Hematopoietic multipotent progenitor cell treated with erythropoietin and hydrocortisone succinate and interleukin-3 and kit ligand, for 4 days (in vitro differentiated cells): ENCODE measurements at regions not wholly inside any gene's neighbourhood (a gene's known extent, or its start where the extent isn't known, plus 50 kb on each side); places are given as distances from the start of the nearest gene placed in this dataset.

Experiments
- DNase-seq: peaks from one replicate; pipeline ENCODE4 v3.0.0-alpha.2; 2015

DNA sequence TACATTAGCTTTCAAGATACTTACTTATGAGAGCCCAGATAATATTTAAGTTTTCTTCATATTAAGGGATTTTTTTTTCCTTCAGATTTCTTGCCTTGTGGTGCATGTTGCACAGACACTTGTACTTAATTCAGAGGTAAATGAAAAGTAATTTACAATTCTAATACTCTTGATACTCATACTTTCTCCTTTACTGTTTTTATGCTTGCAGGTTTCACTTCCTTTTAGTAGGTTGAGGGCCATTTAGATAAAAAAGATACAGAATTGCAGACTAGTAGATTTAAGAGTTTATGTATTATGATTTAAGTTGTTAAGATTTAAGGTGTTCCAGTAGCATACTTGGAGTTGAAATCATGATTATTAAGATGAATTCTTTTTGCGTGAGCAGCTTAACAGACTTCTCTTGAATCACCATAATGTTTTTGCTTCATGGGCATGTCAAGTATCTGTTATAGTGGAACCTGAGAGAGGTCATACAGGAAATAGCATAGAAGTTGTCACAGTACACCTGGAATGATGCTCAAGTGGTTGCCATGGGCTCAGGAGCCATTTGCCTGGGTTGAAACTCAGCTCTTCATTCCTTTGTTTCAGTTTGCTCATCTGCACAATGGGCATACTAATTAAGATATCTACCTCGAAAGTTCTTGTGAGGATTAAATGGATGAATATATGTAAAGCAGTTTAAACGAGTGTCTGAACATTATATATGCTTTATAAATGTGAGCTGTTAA, 174.8 kb upstream of the PRPS1L1 start:
- DNase-seq: no peak

DNA sequence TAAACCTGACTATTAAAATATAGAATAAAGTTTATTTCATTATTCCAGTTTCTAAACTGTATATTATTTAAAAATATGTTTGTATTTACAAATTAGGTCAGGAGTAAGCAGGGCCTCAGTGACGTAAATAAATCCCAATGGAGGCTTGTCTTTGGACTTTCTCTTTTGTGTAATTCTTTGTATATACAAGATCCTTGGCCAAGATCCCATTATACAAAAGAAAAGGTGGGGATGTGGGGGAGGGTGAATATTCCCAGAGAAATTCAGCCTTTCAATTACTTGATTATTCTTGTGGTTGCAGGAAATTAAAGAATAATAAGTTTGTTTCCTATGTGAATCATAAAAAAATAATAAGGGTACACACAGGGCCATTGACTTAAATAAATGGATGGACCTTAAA, 178.7 kb upstream of the PRPS1L1 start:
- DNase-seq: no peak

DNA sequence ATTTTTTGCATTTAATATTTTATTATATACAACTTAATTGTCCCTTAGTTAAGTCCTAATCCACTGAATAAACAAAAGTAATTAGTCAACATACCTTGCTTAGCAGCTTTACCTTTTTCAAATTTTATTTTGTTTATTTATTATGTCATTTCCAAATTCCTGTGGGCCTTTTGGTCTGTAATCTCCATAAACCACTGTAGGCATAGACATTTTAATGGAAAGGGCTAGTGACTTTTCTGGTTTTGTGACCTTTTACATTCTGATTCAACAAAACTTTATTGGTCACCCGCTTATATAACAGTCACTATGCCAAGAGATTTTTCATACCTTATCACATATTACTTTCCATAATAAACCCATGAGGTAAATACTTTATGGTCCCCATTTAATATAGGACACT, 181.3 kb upstream of the PRPS1L1 start:
- DNase-seq: no peak

DNA sequence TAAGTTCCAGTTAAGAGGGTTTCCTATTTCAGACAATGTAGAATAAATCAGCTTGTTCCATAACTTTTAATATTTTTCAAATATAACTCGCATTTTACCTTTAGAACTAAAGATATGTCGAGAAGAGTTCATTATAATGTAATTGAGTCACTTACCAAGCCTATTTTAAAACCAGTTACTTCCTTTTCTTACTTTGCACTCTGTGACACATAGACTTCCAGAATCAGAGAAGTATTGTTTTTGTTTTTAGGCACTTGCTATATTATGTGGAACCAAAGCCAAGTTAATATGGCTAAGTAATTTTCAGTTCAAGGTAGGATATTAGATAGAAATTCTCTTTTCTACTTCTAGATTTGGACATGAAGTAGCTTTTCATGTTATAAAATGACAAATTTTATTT, 182.7 kb upstream of the PRPS1L1 start:
- DNase-seq: no peak

DNA sequence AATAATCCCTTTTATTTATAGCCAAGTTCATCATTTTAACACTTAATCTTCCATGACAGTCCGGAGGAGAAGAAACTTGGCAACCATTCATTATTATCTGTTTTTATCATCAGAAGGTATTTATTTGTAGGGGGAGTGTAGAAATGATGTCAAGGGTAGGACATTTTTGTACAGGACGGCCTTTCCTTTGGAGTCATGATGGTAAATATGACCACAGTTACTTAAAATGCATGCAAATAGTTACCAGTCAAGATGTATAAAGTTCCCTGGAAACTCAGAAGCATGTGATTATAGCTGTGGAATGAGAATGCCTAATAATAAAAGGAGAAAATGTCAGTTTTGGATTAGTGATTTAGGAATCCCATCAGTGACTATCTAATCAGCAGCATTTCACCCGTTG, 183.1 kb upstream of the PRPS1L1 start:
- no peak for DNase-seq

DNA sequence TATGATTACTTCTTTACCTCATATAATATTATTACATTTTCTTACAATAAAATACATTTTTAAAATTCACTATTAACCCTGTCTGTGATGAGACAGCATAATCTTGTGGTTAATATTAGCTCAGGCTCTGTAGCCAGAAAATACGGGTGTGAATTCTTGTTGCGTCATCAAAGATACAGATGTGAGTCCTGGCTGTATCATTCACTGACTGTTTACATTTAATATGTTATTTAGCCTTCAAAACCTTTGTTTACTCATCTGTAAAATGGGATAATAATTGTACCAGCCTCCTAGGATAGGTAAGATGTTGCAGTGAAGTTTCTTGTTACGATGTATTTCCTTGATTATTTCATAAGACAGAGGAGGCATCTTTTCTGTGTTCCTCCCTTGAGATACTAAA, 184.7 kb upstream of the PRPS1L1 start:
- DNase-seq: peak; percentile 13

DNA sequence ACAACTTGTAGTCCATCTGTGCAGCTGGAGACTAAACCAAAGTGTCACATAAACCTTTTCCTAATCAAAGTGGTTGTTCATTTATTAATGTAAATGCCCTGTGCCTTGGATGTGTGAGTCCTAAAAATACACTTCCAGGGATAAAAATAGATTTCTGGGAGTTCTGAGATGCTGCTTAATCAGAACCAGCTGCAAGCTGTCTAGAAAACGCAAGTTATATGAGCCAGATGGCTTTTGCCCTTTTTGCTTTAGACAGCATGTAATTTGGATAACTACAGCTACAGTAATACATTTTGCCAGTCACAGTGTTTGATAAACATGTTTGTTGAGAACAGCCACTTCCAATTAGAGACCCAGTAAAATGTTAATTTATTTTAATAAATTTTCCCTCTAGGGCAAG, 185.1 kb upstream of the PRPS1L1 start:
- DNase-seq: no peak

DNA sequence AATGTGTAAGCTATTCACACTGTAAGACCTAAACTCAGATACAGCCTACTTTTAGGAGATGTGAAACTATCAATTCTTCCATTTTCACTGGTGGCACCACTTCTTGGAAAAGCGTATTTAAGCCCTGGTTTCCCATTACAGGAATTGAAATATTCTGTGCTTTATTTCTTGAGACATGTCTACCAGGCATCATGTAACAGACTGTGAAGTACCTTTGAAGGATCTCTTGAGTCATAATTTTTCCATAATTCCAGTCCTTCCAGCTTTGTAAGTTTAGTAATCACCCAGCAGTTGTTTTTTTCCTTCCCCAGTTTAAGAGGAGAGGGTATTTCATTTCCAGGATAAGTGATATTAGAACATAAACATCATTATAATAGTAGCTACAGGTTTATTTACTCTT, 186.0 kb upstream of the PRPS1L1 start:
- DNase-seq: no peak

DNA sequence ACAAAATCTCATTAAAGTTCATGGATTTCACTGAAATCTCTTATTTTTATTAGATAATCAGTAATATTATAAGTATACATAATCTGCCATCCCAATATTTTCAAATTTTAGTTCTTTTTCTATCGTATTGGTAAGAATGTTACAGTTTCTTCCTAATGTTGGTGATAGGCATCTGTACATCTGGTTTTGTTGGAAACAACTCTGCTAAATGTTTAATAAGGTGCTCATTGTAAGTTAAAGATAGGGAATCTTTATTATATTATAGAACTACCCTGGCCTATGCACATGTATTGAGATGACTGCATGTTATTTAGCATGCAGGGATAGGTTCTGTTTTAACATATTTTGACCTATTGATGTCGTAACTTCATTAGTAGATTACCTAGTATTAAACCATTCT, 188.6 kb upstream of the PRPS1L1 start:
- no peak for DNase-seq

DNA sequence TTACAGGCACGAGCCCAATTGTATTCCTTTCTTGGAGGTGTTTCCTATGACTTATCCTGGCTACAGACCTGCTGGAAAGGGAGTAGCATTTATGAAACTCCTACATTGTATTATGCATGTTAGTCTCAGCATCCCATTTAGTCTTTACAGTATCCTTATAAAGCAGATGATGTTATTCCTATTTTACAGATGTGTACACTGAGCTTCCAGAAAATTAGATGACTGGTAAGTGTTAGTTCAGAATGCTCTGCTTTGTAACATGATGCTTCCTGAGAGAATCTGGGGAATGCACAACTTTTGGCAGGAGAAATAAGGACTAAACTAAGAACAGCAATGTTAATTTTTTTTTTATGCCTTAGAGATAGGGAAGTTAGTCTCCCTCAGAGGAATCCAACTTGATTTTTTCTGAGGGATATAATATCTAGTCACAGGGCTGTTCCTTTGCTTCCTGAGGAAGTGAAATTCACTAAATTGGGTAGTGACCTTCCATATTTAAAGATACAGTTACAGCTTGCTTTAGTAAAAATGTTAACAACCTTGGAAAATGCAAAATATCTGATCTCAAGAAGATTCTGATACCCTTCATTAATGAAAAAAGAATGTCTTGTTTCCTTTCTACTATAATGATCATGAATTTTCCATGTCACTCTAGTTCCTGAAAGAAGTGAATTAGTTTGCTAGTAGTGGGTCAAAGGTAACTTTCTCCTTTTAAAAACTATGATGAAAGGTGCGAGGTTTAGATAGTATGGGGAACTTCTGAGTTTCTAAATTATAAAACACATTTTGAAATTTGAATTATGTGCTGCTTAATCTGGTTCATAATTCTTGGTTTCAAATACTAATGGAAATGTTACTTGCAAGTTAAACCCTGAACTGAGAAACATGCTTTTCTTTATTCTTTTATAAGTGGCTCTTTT, 194.0 kb upstream of the PRPS1L1 start:
- DNase-seq: peak; percentile 15

DNA sequence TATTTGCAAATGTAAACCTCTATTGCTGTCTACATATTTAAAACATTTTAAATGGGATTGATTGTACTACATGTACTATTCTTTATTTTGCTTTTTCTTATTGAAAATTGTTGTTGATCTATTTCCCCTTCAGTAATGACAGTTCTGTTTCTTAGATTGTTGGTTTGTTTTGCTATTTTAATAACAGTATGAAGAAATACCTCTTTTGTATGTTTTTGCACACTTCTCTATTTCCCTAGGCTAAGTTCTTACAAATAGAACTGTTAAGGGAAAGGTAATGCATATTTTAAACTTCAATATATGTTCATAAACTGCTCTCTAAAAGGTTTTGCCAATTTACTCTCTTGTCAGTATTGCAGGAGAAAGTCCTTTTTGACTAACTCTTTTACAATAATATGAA, 195.0 kb upstream of the PRPS1L1 start:
- DNase-seq: peak; percentile 5

DNA sequence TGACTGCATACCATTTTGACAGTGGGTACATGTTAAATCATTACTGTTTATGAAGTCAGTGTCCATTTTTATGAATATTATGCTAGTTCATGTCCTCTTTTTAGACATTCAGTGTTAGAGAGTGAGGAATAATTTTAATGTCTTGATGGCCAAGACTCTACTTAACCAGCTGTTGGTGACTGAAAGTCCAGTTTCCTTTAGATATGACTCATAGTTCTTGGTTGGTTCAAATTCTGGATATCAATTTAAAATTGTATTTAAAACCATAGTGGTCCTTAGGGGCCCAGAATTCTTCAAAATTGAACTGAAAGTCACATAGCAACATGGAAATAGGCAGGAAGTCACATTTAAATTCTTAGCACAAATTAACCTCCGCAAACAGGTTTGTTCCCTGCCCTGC, 196.5 kb upstream of the PRPS1L1 start:
- DNase-seq: no peak

DNA sequence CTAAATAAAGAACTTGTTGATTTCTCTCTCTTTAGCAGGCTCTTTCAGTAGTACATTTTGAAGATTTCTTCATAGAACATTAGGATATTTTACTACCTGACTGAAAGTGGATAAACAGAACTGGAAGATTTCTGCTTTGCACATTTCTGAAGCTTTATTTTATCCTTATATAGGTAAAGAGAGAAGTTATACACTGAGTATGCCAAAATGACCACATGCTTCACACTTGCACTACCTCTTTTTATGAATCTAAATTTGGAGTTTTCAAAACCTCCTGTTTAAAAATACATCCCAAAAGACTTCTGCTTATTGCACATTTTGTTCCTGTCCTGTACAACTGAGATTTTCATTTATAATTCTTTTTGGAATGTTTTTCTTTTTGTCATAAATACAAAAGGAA, 197.4 kb upstream of the PRPS1L1 start:
- DNase-seq: peak; percentile 27

DNA sequence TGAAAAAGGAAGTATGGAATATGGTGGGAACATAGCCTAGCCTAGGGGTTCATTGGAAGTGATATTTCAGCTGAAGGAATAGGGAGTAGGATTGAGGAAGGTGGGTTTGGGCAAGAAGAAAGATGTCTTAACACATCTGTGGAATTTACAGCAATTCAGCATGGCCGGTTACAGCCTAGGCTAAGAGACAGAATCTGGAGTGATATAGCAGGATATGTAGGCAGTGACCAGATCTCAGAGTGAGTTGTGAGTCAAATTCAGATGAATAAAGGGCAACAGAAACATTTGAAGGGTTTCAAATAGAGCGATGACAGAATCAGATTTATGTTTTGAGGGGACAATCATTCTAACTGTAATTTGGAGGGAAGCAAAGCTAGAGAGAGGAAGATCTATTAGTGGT, 199.0 kb upstream of the PRPS1L1 start:
- no peak for DNase-seq

DNA sequence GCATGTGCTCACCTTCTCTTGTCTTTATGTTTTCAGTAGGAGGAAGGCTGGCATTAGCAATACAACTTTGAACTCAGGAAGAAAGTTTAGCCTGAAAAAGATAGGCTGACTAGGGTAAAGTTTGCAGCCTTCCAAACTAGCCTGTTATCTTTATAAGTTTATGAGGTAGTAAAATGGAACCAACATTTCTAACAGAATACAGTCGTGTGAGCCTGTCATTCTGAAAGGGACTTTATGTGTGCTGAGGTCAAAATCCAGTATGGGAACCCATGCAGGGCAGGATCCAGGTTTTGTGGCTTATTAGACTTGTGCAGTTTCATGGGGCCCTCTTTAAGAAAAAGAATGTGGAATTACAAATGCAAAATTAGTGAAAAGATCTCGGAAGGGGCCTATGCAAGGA, 201.0 kb upstream of the PRPS1L1 start:
- no peak for DNase-seq

DNA sequence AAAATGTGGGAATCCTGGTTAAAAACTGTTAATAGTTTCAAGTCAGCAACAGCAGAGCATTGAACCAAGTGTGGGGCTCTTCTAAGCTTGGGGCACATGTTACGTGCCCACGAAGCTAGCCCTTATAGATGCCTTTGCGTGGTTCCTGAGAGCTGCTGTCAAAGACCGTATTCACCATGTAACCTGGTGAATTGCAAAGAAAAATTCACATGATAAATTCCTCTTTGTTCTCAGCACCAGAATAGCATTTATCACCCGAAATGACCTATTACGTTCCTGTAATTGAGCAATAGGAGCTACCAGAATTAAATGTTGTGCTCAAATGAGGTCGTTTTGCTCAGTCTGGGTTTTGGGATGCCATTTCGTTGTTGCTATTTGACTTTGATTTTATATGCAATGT, 202.6 kb upstream of the PRPS1L1 start:
- DNase-seq: no peak

DNA sequence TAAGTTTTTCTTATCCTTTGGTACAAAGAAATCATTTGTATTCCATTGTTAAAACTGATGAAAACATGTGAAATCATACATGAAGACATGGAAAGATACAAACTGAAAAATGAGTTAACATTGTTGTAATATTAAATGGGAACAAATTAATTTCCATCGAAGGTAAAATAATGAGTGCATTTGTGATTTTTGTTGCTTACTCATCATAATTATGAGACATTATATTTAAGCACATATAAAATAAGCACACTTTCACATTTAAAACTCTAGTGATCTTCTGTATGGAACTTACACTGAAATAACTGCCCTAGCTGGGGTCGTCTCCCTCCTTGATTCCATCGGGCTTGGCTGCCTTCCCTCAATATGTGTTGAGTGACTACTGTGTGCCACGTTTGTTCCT, 204.2 kb upstream of the PRPS1L1 start:
- no peak for DNase-seq

DNA sequence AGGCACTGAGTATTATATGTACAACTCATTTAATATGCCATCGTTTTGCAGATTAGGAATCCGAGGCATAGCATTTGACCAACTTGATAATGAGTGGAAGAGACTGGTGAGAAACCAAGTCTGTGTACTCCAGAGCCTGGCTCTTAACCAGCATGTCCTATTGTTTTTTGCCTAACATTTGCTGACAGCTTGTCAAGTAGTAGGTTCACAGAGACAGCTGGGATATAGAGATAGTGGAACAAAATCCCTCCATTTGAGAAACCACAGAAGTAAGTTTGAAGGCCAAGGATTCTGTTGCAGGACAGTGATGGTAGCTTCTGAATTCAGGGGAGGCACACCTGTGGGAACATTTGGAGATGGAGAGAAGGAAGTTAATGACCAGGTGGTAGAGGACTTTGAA, 206.9 kb upstream of the PRPS1L1 start:
- DNase-seq: no peak

DNA sequence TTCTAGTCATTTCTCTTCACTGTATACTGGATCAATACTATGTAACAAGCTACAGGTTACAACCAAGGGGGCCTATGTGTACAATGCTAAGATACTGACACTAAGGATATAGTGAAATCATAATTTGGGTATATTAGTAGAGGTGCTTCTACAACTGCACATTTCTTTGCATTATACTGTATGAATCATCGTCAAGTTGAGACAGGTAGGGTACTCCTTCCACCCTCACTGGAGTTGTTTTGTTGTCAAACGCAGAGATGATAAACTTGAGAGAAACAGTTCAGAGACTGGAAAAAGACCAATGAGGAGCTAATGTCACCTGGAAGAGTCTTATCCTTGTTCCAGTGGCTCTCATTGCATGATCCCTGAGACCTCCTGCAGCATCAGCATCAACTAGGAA, 208.2 kb upstream of the PRPS1L1 start:
- no peak for DNase-seq

DNA sequence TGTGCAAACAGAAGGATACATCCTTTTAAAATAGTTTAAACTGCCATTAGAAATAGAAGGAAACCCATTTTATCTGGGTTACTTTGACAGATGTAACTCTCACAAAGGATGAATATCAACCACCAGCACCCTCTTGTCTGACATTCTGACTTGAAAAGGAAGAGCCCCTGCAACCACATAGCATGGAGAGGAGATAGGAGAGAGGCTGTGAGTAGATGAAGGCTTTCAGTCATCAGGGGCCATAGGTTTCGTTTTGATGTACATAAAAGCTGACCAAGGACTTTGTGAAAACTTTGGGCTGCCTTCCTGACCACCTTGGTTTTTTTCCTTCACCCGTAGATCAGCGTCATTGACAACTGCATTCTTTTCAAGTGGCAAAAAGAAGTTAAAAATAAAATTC, 211.6 kb upstream of the PRPS1L1 start:
- DNase-seq: no peak

DNA sequence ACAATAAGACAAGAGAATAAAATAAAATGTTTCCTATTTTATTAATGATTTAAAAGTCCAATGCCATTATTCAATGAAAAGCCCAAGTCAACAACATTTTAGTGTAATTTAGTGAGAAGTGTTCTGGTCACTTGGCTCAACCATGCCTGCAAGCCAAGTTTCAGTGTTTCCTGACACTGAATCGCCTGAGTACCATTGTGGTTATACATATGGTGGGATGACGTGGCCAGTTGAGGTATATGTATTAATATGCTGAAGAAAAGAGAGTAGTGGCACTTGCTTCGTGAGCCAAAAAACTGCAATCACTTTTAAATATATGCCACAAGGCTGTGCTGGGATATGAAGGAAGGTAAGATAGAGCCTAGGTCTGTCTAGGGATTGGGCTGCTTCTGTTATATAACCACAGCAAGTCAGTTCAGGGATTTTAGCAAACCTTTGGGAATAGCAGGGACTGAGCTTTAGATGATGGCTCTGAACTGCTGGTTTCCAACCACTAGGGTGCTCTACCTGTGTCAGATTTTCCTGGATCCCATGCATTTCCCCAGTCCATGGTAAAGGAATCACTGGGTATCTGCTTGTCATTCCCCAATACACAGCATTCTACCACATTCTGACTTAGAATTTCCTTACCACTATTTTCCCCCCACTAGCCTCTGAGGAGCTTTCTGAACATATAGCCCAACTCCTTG, 214.0 kb upstream of the PRPS1L1 start:
- DNase-seq: no peak

DNA sequence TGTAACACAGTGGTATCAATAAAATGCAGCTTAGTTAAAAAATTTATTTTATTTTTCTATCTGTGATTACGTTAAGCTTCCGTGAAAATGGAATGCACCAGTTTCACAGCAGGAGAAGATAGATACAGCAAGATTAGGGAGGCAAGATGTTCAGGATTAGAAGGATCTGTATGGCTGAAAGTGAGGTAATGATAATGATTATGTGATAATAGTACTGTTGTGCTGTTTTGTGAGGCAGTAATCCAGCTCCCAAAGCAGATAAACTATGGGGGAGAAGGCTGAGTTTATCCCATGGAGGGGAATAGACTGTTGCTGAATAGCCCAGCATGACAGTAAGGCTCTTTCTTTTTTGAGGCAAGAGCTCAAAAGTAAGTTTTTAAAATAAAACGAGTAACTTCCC, 216.1 kb upstream of the PRPS1L1 start:
- no peak for DNase-seq

DNA sequence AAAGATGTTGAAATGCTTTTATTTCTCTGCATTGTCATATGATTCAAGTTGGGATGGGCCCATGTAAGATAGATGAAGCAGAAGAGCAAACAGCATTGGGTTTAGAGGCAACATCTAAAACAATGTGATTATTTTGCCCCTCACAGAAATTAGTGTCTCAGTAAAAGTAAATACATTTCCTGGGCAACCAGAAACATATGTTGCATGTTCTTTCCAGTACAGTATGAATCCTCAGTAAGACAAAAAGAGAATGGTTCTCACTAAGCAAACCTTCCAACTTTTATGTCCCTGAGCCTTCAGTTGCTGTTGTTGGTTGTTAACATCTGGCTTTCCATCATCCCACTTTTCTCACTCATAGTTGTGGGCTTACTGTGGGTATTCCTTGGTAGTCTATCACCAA, 222.5 kb upstream of the PRPS1L1 start:
- DNase-seq: no peak

DNA sequence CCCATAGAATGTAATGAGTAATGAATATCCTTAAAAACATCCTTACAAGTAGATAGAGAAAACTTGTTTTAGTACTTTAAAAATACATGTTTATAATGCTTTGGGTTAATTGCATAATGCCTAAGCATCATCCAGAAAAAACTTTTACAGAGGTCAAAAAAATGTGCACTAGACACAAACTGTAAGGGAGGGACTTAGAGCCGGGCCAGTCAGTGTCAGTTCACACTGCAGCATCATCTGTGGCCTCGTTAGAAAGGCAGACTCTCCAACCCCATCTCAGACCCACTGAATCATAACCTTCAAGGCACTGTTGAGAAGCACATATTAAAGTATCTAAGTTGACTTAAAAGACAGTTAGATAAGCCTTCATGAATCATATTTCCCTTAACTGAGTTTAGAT, 230.1 kb upstream of the PRPS1L1 start:
- DNase-seq: no peak
